Progenitor cell of endocrine pancreas (in vitro differentiated cells): ENCODE measurements at regions not wholly inside any gene's neighbourhood (a gene's known extent, or its start where the extent isn't known, plus 50 kb on each side); places are given as distances from the start of the nearest gene placed in this dataset.

ENCODE experiments used
- DNase-seq: peaks from one replicate; pipeline ENCODE4 v3.0.0; 2021; ENCODE audit warnings: low spot score; ENCODE audit not compliant: unreplicated experiment
- H3K27ac Mint-ChIP-seq: 2 replicates; pipeline ENCODE4 v1.8.0; 2021; ENCODE audit warnings: mild to moderate bottlenecking, moderate library complexity, mixed read lengths
- H3K27me3 Mint-ChIP-seq: 2 replicates; pipeline ENCODE4 v1.8.0; 2021; ENCODE audit warnings: mixed read lengths
- H3K36me3 Mint-ChIP-seq: 2 replicates; pipeline ENCODE4 v1.8.0; 2022; ENCODE audit warnings: mixed read lengths; ENCODE audit not compliant: insufficient read depth
- H3K4me1 Mint-ChIP-seq: 2 replicates; pipeline ENCODE4 v1.8.0; 2021; ENCODE audit warnings: low read depth, mixed read lengths
- H3K4me3 Mint-ChIP-seq: 2 replicates; pipeline ENCODE4 v1.8.0; 2021; ENCODE audit warnings: low read depth, mild to moderate bottlenecking, moderate library complexity, mixed read lengths
- H3K9me3 Mint-ChIP-seq: 2 replicates; pipeline ENCODE4 v1.8.0; 2021; ENCODE audit warnings: low read depth, mixed read lengths
- TF ChIP-seq, protein P1 (sequence below): fragments of 200-600 bp; sonication (generic); IDR thresholded peaks from one replicate; pipeline ENCODE4 v1.5.0; 2021; ENCODE audit warnings: antibody characterized with exemption, mild to moderate bottlenecking; ENCODE audit not compliant: unreplicated experiment

DNA sequence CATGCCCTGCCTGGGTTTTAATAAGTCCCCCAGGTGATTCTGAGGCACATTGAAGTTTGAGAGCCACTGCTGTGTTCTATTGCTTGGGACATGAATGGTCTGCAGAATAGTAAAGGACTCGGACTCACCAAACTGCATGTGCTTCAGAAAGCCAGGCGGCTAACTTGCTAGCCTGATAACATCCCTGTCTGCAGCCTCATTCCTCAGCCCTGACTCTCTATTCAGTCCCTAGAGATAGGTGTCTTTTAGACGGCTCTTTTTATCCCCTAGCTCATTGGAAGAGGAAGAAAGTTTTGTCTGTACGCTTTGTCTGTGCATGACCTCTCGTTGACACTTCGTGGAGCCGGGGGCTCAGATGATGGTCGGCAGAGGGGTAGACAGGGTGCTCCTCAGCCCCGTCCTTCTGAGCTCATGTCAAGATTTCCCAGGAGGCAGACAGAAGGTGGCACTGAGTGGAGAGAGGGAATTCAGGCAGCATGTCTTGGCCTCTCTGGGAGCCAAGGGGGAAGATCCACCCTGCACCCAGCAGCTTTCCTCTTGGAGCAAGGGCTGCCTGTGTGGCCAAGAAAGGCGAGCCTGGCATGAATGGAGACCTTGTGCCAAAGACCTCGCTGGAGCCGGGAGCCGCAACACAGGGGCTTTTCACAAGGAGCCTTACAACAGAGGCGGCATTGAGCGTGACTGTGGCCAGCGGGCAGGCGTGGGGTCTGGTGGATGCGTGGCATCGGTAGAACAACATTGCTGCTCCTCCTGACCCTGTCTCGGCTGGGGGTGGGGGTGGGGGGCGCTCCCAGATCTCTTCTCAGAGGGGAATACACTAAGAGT, 51.1 kb upstream of the PODXL start:
- Mint-ChIP-seq H3K36me3 (no peaks in the 10 kb centered on the region), H3K27me3 (peaks cover 33% of the 10 kb centered on the region), H3K4me1 (peaks cover 5% of the 10 kb centered on the region), H3K27ac (no peak overlapping the region), H3K9me3 (no peaks in the 10 kb centered on the region), H3K4me3 (no peak overlapping the region)
- TF ChIP-seq, protein P1, sequence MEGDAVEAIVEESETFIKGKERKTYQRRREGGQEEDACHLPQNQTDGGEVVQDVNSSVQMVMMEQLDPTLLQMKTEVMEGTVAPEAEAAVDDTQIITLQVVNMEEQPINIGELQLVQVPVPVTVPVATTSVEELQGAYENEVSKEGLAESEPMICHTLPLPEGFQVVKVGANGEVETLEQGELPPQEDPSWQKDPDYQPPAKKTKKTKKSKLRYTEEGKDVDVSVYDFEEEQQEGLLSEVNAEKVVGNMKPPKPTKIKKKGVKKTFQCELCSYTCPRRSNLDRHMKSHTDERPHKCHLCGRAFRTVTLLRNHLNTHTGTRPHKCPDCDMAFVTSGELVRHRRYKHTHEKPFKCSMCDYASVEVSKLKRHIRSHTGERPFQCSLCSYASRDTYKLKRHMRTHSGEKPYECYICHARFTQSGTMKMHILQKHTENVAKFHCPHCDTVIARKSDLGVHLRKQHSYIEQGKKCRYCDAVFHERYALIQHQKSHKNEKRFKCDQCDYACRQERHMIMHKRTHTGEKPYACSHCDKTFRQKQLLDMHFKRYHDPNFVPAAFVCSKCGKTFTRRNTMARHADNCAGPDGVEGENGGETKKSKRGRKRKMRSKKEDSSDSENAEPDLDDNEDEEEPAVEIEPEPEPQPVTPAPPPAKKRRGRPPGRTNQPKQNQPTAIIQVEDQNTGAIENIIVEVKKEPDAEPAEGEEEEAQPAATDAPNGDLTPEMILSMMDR: no peak
- DNase-seq: no peak

DNA sequence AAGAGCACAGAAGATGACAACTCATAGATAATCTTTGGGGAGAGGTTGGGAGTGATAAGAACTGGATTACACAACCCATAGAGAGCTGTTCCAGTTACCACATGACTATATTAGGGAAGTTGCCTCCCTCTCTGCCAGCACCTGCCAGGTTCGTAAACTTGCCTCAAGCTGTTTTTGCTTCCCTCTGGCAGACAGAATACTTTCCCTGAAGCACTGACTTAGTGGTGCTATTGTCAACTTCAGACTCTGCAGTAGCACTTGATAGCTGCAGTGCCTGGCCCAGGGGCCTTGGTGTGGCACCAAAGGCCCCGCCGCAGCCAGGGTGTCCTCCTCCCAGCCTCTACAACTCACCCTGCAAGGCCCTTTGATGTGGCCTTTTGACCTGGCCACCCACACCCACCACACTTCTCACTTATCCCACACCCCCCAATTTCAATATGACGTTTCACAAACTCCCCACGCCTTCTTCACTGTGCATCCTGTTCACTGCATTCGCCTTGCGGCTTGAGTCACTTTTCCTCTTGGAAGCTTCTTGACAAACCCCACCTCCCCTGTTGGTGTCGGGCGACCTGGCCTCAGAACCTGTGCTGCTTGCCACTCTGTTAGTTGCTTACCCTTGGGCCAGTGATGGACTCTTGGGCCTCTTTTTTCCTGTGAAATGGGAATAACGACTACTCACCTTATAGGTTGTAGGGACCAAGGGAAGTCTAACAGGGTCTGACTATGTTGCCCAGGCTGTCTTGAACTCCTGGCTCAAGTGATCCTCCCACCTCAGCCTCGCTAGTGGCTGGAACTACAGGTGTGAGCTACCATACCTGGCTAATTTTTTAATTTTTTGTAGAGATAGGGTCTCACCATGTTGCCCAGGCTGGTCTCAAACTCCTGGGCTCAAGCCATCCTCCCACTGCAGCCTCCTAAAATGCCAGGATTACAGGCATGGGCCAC, 50.2 kb upstream of the PODXL start:
- Mint-ChIP-seq H3K36me3 (no peaks in the 10 kb centered on the region), H3K27ac (no peak overlapping the region), H3K9me3 (no peaks in the 10 kb centered on the region), H3K27me3 (peaks cover 33% of the 10 kb centered on the region), H3K4me3 (no peak overlapping the region), H3K4me1 (peaks cover 8% of the 10 kb centered on the region)
- DNase-seq: no peak
- TF ChIP-seq, protein P1: no peak
